WI38 (cell line): ENCODE measurements at regions not wholly inside any gene's neighbourhood (a gene's known extent, or its start where the extent isn't known, plus 50 kb on each side); places are given as distances from the start of the nearest gene placed in this dataset.

Experiments
- H3K4me3 ChIP-seq: 2 replicates; pipeline ENCODE4 v1.5.1; 2011; ENCODE audit warnings: low read depth, mild to moderate bottlenecking, control low read depth, low read length
- TF ChIP-seq, protein P1 (sequence below): IDR thresholded peaks from 2 replicates; pipeline ENCODE4 v1.5.1; 2012; ENCODE audit warnings: low read depth, mild to moderate bottlenecking, control low read depth, low read length

DNA sequence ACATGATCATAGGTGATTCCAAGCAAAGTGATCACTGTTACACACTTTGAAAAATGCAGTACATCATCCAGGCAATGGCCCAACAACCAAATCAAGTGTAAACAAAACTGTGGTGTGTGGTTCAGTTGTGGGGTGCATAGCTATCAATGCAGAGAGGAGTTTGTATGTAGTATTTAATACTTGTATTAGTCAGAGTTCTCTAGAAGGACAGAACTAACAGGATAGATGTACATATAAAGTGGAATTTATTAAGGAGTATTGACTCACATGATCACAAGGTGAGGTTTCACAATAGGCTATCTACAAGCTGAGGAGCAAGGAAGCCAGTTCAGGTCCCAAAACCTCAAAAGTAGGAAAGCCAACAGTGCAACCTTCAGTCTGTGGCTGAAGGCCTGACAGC is 249.3 kb upstream of the HTR2A start:
- H3K4me3 ChIP-seq, result no peak overlapping the region
- TF ChIP-seq, protein P1, sequence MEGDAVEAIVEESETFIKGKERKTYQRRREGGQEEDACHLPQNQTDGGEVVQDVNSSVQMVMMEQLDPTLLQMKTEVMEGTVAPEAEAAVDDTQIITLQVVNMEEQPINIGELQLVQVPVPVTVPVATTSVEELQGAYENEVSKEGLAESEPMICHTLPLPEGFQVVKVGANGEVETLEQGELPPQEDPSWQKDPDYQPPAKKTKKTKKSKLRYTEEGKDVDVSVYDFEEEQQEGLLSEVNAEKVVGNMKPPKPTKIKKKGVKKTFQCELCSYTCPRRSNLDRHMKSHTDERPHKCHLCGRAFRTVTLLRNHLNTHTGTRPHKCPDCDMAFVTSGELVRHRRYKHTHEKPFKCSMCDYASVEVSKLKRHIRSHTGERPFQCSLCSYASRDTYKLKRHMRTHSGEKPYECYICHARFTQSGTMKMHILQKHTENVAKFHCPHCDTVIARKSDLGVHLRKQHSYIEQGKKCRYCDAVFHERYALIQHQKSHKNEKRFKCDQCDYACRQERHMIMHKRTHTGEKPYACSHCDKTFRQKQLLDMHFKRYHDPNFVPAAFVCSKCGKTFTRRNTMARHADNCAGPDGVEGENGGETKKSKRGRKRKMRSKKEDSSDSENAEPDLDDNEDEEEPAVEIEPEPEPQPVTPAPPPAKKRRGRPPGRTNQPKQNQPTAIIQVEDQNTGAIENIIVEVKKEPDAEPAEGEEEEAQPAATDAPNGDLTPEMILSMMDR, result no peak

DNA sequence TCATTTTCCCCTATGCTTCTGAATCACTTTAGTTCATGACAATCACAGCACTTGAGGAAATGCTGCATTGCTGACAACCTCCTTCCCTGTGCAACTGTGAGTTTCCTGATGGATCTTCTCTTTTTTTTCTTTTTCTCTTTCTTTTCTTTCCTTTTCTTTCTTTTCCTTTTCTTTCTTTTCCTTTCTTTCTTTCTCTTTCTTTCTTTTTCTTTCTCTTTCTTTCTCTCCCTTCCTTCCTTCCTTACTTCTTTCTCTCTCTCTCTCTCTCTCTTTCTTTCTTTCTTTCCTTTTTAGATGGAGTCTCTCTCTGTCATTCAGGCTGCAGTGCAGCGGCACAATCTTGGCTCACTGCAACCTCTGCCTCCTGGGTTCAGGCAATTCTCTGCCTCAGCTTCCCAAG is 247.9 kb upstream of the HTR2A start:
- TF ChIP-seq, protein P1, result no peak
- no peak overlapping the region for H3K4me3 ChIP-seq

DNA sequence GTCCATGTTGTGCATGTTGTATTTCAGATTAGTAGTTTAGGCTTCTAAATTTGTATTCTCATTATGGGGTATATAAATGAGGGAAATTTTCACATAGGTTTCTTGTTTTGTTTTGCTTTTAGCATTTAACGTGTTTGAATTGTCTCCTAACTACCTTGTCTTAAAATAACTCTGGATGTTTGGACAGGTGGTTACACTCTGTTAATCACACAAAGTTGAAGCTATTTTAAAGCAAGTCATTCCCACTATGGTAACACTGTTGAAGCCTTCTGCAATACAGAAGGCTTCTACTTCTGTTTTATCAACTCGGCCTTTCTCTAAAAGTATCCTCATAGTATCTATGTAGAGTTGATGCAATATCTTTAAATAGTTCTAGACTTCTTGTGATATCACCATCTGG is 245.3 kb upstream of the HTR2A start:
- TF ChIP-seq, protein P1, result no peak
- no peak overlapping the region for H3K4me3 ChIP-seq

- TF ChIP-seq, protein P1, result no peak
- no peak overlapping the region for H3K4me3 ChIP-seq
Measured at GRCh38 chr13:47139519-47139918, 242.7 kb upstream of the HTR2A start.

- TF ChIP-seq, protein P1, result no peak
- H3K4me3 ChIP-seq, result no peak overlapping the region
Measured at GRCh38 chr13:47136504-47136941, 239.7 kb upstream of the HTR2A start.

DNA sequence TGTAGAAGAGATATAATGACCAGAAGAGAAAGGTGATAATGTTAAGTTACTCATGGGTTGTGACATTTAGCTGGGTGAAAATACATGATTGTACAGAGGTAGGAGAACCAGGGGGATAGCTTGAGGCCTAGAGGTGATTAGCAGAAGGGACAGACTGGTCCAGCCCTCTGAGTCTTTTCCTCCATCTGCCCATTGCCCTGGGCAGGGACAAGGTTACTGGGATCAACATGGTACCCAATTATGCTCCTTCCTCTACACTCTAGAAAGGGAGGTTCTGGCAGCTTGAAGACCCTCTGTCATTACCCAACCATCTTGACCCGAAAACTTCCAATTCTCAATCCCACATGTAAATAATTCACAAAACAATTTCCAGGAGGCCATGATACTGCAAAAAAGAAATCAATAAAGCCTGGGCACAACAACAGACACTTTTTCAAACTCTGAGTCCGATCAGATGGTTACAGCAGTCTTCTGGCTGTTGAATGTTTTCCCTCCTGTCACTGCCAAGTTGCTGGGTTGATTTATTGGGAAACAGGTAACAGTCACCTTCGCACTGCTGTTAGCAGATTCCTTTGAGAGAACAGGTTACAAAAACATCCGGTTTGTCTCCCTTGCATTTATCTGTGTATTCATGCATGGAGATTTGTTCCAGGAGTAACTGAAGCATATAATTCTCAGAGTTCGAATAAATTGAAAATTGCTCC is 239.1 kb upstream of the HTR2A start:
- TF ChIP-seq, protein P1, result no peak
- no peak overlapping the region for H3K4me3 ChIP-seq

- H3K4me3 ChIP-seq, result no peak overlapping the region
- TF ChIP-seq, protein P1, result no peak
Measured at GRCh38 chr13:47134939-47135489, 238.2 kb upstream of the HTR2A start.
